GM12878 (cell line): ENCODE measurements at regions not wholly inside any gene's neighbourhood (a gene's known extent, or its start where the extent isn't known, plus 50 kb on each side); places are given as distances from the start of the nearest gene placed in this dataset.

Experiments
- ATAC-seq: fragments of 200-7000 bp; cut with Tn5 transposase; 3 replicates; pipeline ENCODE4 v1.9.1; 2020; ENCODE audit warnings: mild to moderate bottlenecking, moderate library complexity
- BruUV-seq: library from RNA; stranded (reverse); fragments of 400-500 nt; replicated peaks from 2 replicates; lab custom pipeline; 2021; lab: Mats Ljungman, UMichigan
- CTCF ChIA-PET: fragments of 300-600 bp; sonication (Branson Sonifier 250); formaldehyde crosslinking; extraction: SDS; loops from one replicate; lab custom pipeline; 2021; ENCODE audit warnings: inconsistent platforms; lab: Yijun Ruan, JAX
- POLR2A ChIA-PET: fragments of 350-600 bp; formaldehyde crosslinking; extraction: SDS; loops from one replicate; lab custom pipeline; 2021; ENCODE audit warnings: inconsistent platforms; lab: Charles Lee
- RAD21 ChIA-PET: fragments of 300-600 bp; sonication (Branson Sonifier 250); formaldehyde crosslinking; loops from one replicate; lab custom pipeline; 2023; ENCODE audit warnings: antibody characterized with exemption; ENCODE audit not compliant: unreplicated experiment; lab: Charles Lee
- SMC1A ChIA-PET: fragments of 300-600 bp; sonication (Branson Sonifier 250); formaldehyde crosslinking; loops from one replicate; lab custom pipeline; 2023; ENCODE audit not compliant: unreplicated experiment, uncharacterized antibody; lab: Charles Lee
- DNase-seq: peaks from one replicate; pipeline ENCODE4 v3.0.0-alpha.2; 2011; ENCODE audit warnings: low read depth, low spot score
- FAIRE-seq: peaks from 3 replicates; lab custom pipeline; 2011; peaks lifted over from hg19 to GRCh38; lab: Jason Lieb, UNC
- H2AFZ ChIP-seq: 2 replicates; pipeline ENCODE4 v1.6.0; 2011; ENCODE audit warnings: low read depth, low read length, control low read depth; ENCODE audit not compliant: control insufficient read depth
- H3K27ac ChIP-seq: 2 replicates; pipeline ENCODE4 v1.5.1; 2011; ENCODE audit warnings: control low read depth; ENCODE audit not compliant: control insufficient read depth, insufficient read depth
- H3K27me3 ChIP-seq, 2 experiments: replicated peaks in 1 of 2; 2 replicates each; pipeline versions ENCODE4 v1.6.0 to v1.6.1; 2011; ENCODE audit warnings: low read length in 1 of 2; ENCODE audit not compliant: control insufficient read depth in 2 of 2, insufficient read depth in 2 of 2
- H3K36me3 ChIP-seq, 2 experiments: 2 replicates each; pipeline ENCODE4 v1.5.1; 2011; ENCODE audit warnings: low read length in 1 of 2; ENCODE audit not compliant: control insufficient read depth in 2 of 2, insufficient read depth in 2 of 2
- H3K4me1 ChIP-seq: 2 replicates; pipeline ENCODE4 v1.6.1; 2011; ENCODE audit warnings: mild to moderate bottlenecking, low read length, moderate library complexity, mixed read lengths; ENCODE audit not compliant: control insufficient read depth, insufficient read depth
- H3K4me2 ChIP-seq: 2 replicates; pipeline ENCODE4 v1.6.0; 2011; ENCODE audit warnings: control low read depth; ENCODE audit not compliant: control insufficient read depth, insufficient read depth
- H3K4me3 ChIP-seq: fragments of 200-600 bp; sonication (generic); 2 replicates; pipeline ENCODE4 v1.5.1; 2016
- H3K79me2 ChIP-seq: 2 replicates; pipeline ENCODE4 v1.6.0; 2011; ENCODE audit warnings: low read length; ENCODE audit not compliant: control insufficient read depth, insufficient read depth
- H3K9ac ChIP-seq: 2 replicates; pipeline ENCODE4 v1.8.0; 2011; ENCODE audit warnings: low read length, control low read depth, mixed read lengths; ENCODE audit not compliant: control insufficient read depth, insufficient read depth
- H3K9me3 ChIP-seq: replicated peaks from 3 replicates; pipeline ENCODE4 v1.5.1; 2011; ENCODE audit warnings: mild to moderate bottlenecking, low read length; ENCODE audit not compliant: control insufficient read depth, insufficient read depth
- H4K20me1 ChIP-seq: 2 replicates; pipeline ENCODE4 v1.6.0; 2011; ENCODE audit not compliant: control insufficient read depth, insufficient read depth
- BCL11A ChIP-seq: IDR thresholded peaks from 2 replicates; pipeline ENCODE4 v1.6.1; 2011; ENCODE audit warnings: low read depth, low read length
- CEBPZ ChIP-seq: fragments of 150-350 bp; IDR thresholded peaks from 2 replicates; pipeline ENCODE4 v1.6.1; 2016; ENCODE audit warnings: low read depth, low read length
- CHD1 ChIP-seq: IDR thresholded peaks from 2 replicates; pipeline ENCODE4 v1.6.1; 2012; ENCODE audit warnings: low read depth, low read length, improper control_type of control experiment
- E2F8 ChIP-seq: fragments of 450-650 bp; IDR thresholded peaks from 2 replicates; pipeline ENCODE4 v1.6.1; 2018; ENCODE audit warnings: mild to moderate bottlenecking, low read depth, moderate library complexity; ENCODE audit not compliant: partially characterized antibody
- FOXM1 ChIP-seq: IDR thresholded peaks from 2 replicates; pipeline ENCODE4 v1.6.1; 2012; ENCODE audit warnings: low read depth, mild to moderate bottlenecking, inconsistent platforms, low read length, moderate library complexity
- GABPA ChIP-seq: IDR thresholded peaks from 2 replicates; pipeline ENCODE4 v1.6.1; 2014; ENCODE audit warnings: antibody characterized with exemption, low read depth, mild to moderate bottlenecking, inconsistent platforms
- KAT2A ChIP-seq: conservative IDR thresholded peaks from 2 replicates; pipeline ENCODE4 v1.6.1; 2011; ENCODE audit warnings: low read depth, low read length; ENCODE audit not compliant: control insufficient read depth
- NR2C1 ChIP-seq: fragments of 450-650 bp; IDR thresholded peaks from 2 replicates; pipeline ENCODE4 v1.6.1; 2017; ENCODE audit warnings: antibody characterized with exemption, mild to moderate bottlenecking, moderate library complexity
- NR2F1 ChIP-seq: fragments of 450-650 bp; conservative IDR thresholded peaks from 2 replicates; pipeline ENCODE4 v1.6.1; 2017; ENCODE audit warnings: mild to moderate bottlenecking
- PRDM15 ChIP-seq: fragments of 450-650 bp; formaldehyde crosslinking; IDR thresholded peaks from 2 replicates; pipeline ENCODE4 v1.4.0; 2020; ENCODE audit warnings: mild to moderate bottlenecking, moderate library complexity
- STAT1 ChIP-seq: fragments of 450-650 bp; conservative IDR thresholded peaks from 2 replicates; pipeline ENCODE4 v1.6.1; 2014; ENCODE audit warnings: antibody characterized with exemption, mild to moderate bottlenecking
- TCF12 ChIP-seq: IDR thresholded peaks from 2 replicates; pipeline ENCODE4 v1.6.1; 2011; ENCODE audit warnings: low read depth, mild to moderate bottlenecking, low read length
- USF2 ChIP-seq: IDR thresholded peaks from 2 replicates; pipeline ENCODE4 v1.6.1; 2011; ENCODE audit warnings: low read depth, low read length, improper control_type of control experiment, borderline replicate concordance
- ZNF24 ChIP-seq: fragments of 450-650 bp; IDR thresholded peaks from 2 replicates; pipeline ENCODE4 v1.6.1; 2017; ENCODE audit warnings: antibody characterized with exemption, mild to moderate bottlenecking
- WGBS: methylation state at CpG from one replicate; pipeline ENCODE4 v1.1.6; 2016; ENCODE audit warnings: low lambda C conversion rate; ENCODE audit not compliant: insufficient replicate concordance, insufficient coverage; ENCODE audit errors: missing lambda C conversion rate; 5-methylcytosine and 5-hydroxymethylcytosine counted together
- in situ Hi-C: fragments of 300-500 bp; cut with MboI; formaldehyde crosslinking; loops from 9 replicates; pipeline ENCODE4 v1.14.3; 2018; ENCODE audit warnings: mixed read lengths
- intact Hi-C: fragments of 100-400 bp; cut with micrococcal nuclease; formaldehyde crosslinking; loops from one replicate; pipeline ENCODE4 v1.14.2; 2022; ENCODE audit not compliant: unreplicated experiment

- 0% methylated on average over 1 of the region's 1 CpG for WGBS
- BruUV-seq = no TSS peak
- no peak overlapping the region for H2AFZ ChIP-seq
- ChIA-PET POLR2A (no interaction called here), SMC1A (no interaction called here), RAD21 (no interaction called here), CTCF (no interaction called here)
- no peaks in the 10 kb centered on the region for H3K27me3 ChIP-seq
- H3K36me3 ChIP-seq = no peaks in the 10 kb centered on the region
- intact Hi-C loops = no loop called here
- no peak overlapping the region for H3K4me2 ChIP-seq
- H3K9ac ChIP-seq = no peak overlapping the region
- H3K79me2 ChIP-seq = no peaks in the 10 kb centered on the region
- no peaks in the 10 kb centered on the region for H3K4me1 ChIP-seq
- no peak overlapping the region for H3K4me3 ChIP-seq
- no peaks in the 10 kb centered on the region for H4K20me1 ChIP-seq
- H3K9me3 ChIP-seq = no peaks in the 10 kb centered on the region
- no peak overlapping the region for H3K27ac ChIP-seq
- DNase-seq (no peak), FAIRE-seq (no peak), ATAC-seq (no peak)
- in situ Hi-C loops = no loop called here
- TF ChIP-seq PRDM15 (CRISPR knock-in tag) (no peak), GABPA (no peak), CHD1 (no peak), NR2C1 (no peak), TCF12 (no peak), BCL11A (no peak), USF2 (no peak), E2F8 (no peak), STAT1 (no peak), ZNF24 (no peak), NR2F1 (no peak), KAT2A (no peak), FOXM1 (no peak), CEBPZ (no peak)
These were observed 770.2 kb upstream of the NXPH2 start for GRCh38 chr2:139550341-139550740.
